ENCODE measurements at regions not wholly inside any gene's neighbourhood (a gene's known extent, or its start where the extent isn't known, plus 50 kb on each side); places are given as distances from the start of the nearest gene placed in this dataset.

- Histone ChIP-seq H3K4me1 (ENCODE audit: control insufficient read depth in 3 of 3, insufficient read depth in 3 of 3, low read length in 3 of 3) (no peaks in the 10 kb centered on the region), H3K9ac (ENCODE audit: low read depth in 1 of 3, low read length in 3 of 3) (no peak overlapping the region), H3K9me3 (ENCODE audit: control insufficient read depth in 3 of 3, low read length in 3 of 3) (peaks cover 0 to 6% (median 3%) of the 10 kb centered on the region in 3 donors), H3K27me3 (ENCODE audit: control insufficient read depth in 3 of 3, insufficient read depth in 3 of 3, low read length in 3 of 3) (no peaks in the 10 kb centered on the region), H3K27ac (ENCODE audit: low read depth, low read length) (no peak overlapping the region), H3K36me3 (ENCODE audit: control insufficient read depth in 3 of 3, insufficient read depth in 3 of 3, low read length in 3 of 3) (no peaks in the 10 kb centered on the region), H3K4me3 (ENCODE audit: low read length in 3 of 3) (no peak overlapping the region)
Measured at GRCh38 chr12:34300376-34301250, 278.3 kb downstream of the ALG10 start.

GRCh38 chr12:34301251-34302130, 279.2 kb downstream of the ALG10 start:
- Histone ChIP-seq H3K4me3 (ENCODE audit: low read length in 3 of 3) (no peak overlapping the region), H3K9me3 (ENCODE audit: control insufficient read depth in 3 of 3, low read length in 3 of 3) (peaks cover 0 to 6% (median 3%) of the 10 kb centered on the region in 3 donors), H3K4me1 (ENCODE audit: control insufficient read depth in 3 of 3, insufficient read depth in 3 of 3, low read length in 3 of 3) (no peaks in the 10 kb centered on the region), H3K36me3 (ENCODE audit: control insufficient read depth in 3 of 3, insufficient read depth in 3 of 3, low read length in 3 of 3) (no peaks in the 10 kb centered on the region), H3K27ac (ENCODE audit: low read depth, low read length) (no peak overlapping the region), H3K27me3 (ENCODE audit: control insufficient read depth in 3 of 3, insufficient read depth in 3 of 3, low read length in 3 of 3) (no peaks in the 10 kb centered on the region), H3K9ac (ENCODE audit: low read depth in 1 of 3, low read length in 3 of 3) (no peak overlapping the region)

GRCh38 chr12:34302131-34302885, 280.0 kb downstream of the ALG10 start:
- Histone ChIP-seq H3K27ac (ENCODE audit: low read depth, low read length) (no peak overlapping the region), H3K4me1 (ENCODE audit: control insufficient read depth in 3 of 3, insufficient read depth in 3 of 3, low read length in 3 of 3) (no peaks in the 10 kb centered on the region), H3K9me3 (ENCODE audit: control insufficient read depth in 3 of 3, low read length in 3 of 3) (peaks cover 0 to 6% (median 3%) of the 10 kb centered on the region in 3 donors), H3K9ac (ENCODE audit: low read depth in 1 of 3, low read length in 3 of 3) (no peak overlapping the region), H3K4me3 (ENCODE audit: low read length in 3 of 3) (no peak overlapping the region), H3K36me3 (ENCODE audit: control insufficient read depth in 3 of 3, insufficient read depth in 3 of 3, low read length in 3 of 3) (no peaks in the 10 kb centered on the region), H3K27me3 (ENCODE audit: control insufficient read depth in 3 of 3, insufficient read depth in 3 of 3, low read length in 3 of 3) (no peaks in the 10 kb centered on the region)

GRCh38 chr12:34303091-34303870, 281.0 kb downstream of the ALG10 start:
- Histone ChIP-seq H3K9me3 (ENCODE audit: control insufficient read depth in 3 of 3, low read length in 3 of 3) (peaks cover 0 to 8% (median 3%) of the 10 kb centered on the region in 3 donors), H3K4me1 (ENCODE audit: control insufficient read depth in 3 of 3, insufficient read depth in 3 of 3, low read length in 3 of 3) (no peaks in the 10 kb centered on the region), H3K36me3 (ENCODE audit: control insufficient read depth in 3 of 3, insufficient read depth in 3 of 3, low read length in 3 of 3) (no peaks in the 10 kb centered on the region), H3K4me3 (ENCODE audit: low read length in 3 of 3) (no peak overlapping the region), H3K9ac (ENCODE audit: low read depth in 1 of 3, low read length in 3 of 3) (no peak overlapping the region), H3K27ac (ENCODE audit: low read depth, low read length) (no peak overlapping the region), H3K27me3 (ENCODE audit: control insufficient read depth in 3 of 3, insufficient read depth in 3 of 3, low read length in 3 of 3) (no peaks in the 10 kb centered on the region)

- Histone ChIP-seq H3K27me3 (ENCODE audit: control insufficient read depth in 3 of 3, insufficient read depth in 3 of 3, low read length in 3 of 3) (no peaks in the 10 kb centered on the region), H3K4me1 (ENCODE audit: control insufficient read depth in 3 of 3, insufficient read depth in 3 of 3, low read length in 3 of 3) (no peaks in the 10 kb centered on the region), H3K27ac (ENCODE audit: low read depth, low read length) (no peak overlapping the region), H3K9me3 (ENCODE audit: control insufficient read depth in 3 of 3, low read length in 3 of 3) (peaks cover 0 to 8% (median 3%) of the 10 kb centered on the region in 3 donors), H3K9ac (ENCODE audit: low read depth in 1 of 3, low read length in 3 of 3) (no peak overlapping the region), H3K36me3 (ENCODE audit: control insufficient read depth in 3 of 3, insufficient read depth in 3 of 3, low read length in 3 of 3) (no peaks in the 10 kb centered on the region), H3K4me3 (ENCODE audit: low read length in 3 of 3) (no peak overlapping the region)
Measured at GRCh38 chr12:34304001-34304400, 281.7 kb downstream of the ALG10 start.

- Histone ChIP-seq H3K9ac (ENCODE audit: low read depth in 1 of 3, low read length in 3 of 3) (no peak overlapping the region), H3K36me3 (ENCODE audit: control insufficient read depth in 3 of 3, insufficient read depth in 3 of 3, low read length in 3 of 3) (no peaks in the 10 kb centered on the region), H3K4me1 (ENCODE audit: control insufficient read depth in 3 of 3, insufficient read depth in 3 of 3, low read length in 3 of 3) (no peaks in the 10 kb centered on the region), H3K27ac (ENCODE audit: low read depth, low read length) (no peak overlapping the region), H3K27me3 (ENCODE audit: control insufficient read depth in 3 of 3, insufficient read depth in 3 of 3, low read length in 3 of 3) (no peaks in the 10 kb centered on the region), H3K9me3 (ENCODE audit: control insufficient read depth in 3 of 3, low read length in 3 of 3) (peaks cover 0 to 8% (median 2%) of the 10 kb centered on the region in 3 donors), H3K4me3 (ENCODE audit: low read length in 3 of 3) (no peak overlapping the region)
Measured at GRCh38 chr12:34304546-34304945, 282.2 kb downstream of the ALG10 start.

GRCh38 chr12:34305176-34305575, 282.9 kb downstream of the ALG10 start:
- Histone ChIP-seq H3K27me3 (ENCODE audit: control insufficient read depth in 3 of 3, insufficient read depth in 3 of 3, low read length in 3 of 3) (no peaks in the 10 kb centered on the region), H3K9ac (ENCODE audit: low read depth in 1 of 3, low read length in 3 of 3) (no peak overlapping the region), H3K9me3 (ENCODE audit: control insufficient read depth in 3 of 3, low read length in 3 of 3) (peaks cover 0 to 8% (median 0%) of the 10 kb centered on the region in 3 donors), H3K4me3 (ENCODE audit: low read length in 3 of 3) (no peak overlapping the region), H3K4me1 (ENCODE audit: control insufficient read depth in 3 of 3, insufficient read depth in 3 of 3, low read length in 3 of 3) (no peaks in the 10 kb centered on the region), H3K27ac (ENCODE audit: low read depth, low read length) (no peak overlapping the region), H3K36me3 (ENCODE audit: control insufficient read depth in 3 of 3, insufficient read depth in 3 of 3, low read length in 3 of 3) (no peaks in the 10 kb centered on the region)

- H3K36me3 ChIP-seq (ENCODE audit: control insufficient read depth in 3 of 3, insufficient read depth in 3 of 3, low read length in 3 of 3) = no peaks in the 10 kb centered on the region
- peaks cover 0 to 7% (median 0%) of the 10 kb centered on the region in 3 donors for H3K9me3 ChIP-seq (ENCODE audit: control insufficient read depth in 3 of 3, low read length in 3 of 3)
- H3K4me3 ChIP-seq (ENCODE audit: low read length in 3 of 3) = no peak overlapping the region
- no peaks in the 10 kb centered on the region for H3K27me3 ChIP-seq (ENCODE audit: control insufficient read depth in 3 of 3, insufficient read depth in 3 of 3, low read length in 3 of 3)
- no peaks in the 10 kb centered on the region for H3K4me1 ChIP-seq (ENCODE audit: control insufficient read depth in 3 of 3, insufficient read depth in 3 of 3, low read length in 3 of 3)
- H3K27ac ChIP-seq (ENCODE audit: low read depth, low read length) = no peak overlapping the region
- no peak overlapping the region for H3K9ac ChIP-seq (ENCODE audit: low read depth in 1 of 3, low read length in 3 of 3)
Measured at GRCh38 chr12:34306133-34306830, 284.0 kb downstream of the ALG10 start.

All from skeletal muscle tissue (tissue), 3 donors.